H1 (cell line): ENCODE measurements at regions not wholly inside any gene's neighbourhood (a gene's known extent, or its start where the extent isn't known, plus 50 kb on each side); places are given as distances from the start of the nearest gene placed in this dataset.

Source experiments
- CTCF ChIA-PET: fragments of 300-600 bp; sonication (Branson Sonifier 250); formaldehyde crosslinking; loops from one replicate; lab custom pipeline; 2021; ENCODE audit not compliant: partially characterized antibody; lab: Charles Lee
- POLR2A ChIA-PET: fragments of 300-600 bp; sonication (Branson Sonifier 250); formaldehyde crosslinking; loops from one replicate; lab custom pipeline; 2021; ENCODE audit warnings: inconsistent platforms; ENCODE audit not compliant: partially characterized antibody; lab: Charles Lee
- DNase-seq, 2 experiments: peaks; one replicate each; pipeline versions ENCODE4 v3.0.0 to v3.0.0-alpha.2; 2010 to 2022; ENCODE audit warnings: low spot score in 2 of 2, low read depth in 1 of 2, mixed read lengths in 1 of 2
- FAIRE-seq: peaks from 2 replicates; lab custom pipeline; 2011; peaks lifted over from hg19 to GRCh38; lab: Jason Lieb, UNC
- H2AFZ ChIP-seq: 2 replicates; pipeline ENCODE4 v1.8.1; 2012; ENCODE audit warnings: low read length, inconsistent platforms
- H2AK5ac ChIP-seq: 2 replicates; pipeline ENCODE4 v1.6.1; 2013; ENCODE audit warnings: low read depth, low read length
- H2BK120ac ChIP-seq: replicated peaks from 2 replicates; pipeline ENCODE3; 2013; ENCODE audit warnings: low read depth, low read length, inconsistent platforms
- H2BK12ac ChIP-seq: 2 replicates; pipeline ENCODE4 v1.6.1; 2013; ENCODE audit warnings: low read depth, low read length
- H2BK15ac ChIP-seq: 2 replicates; pipeline ENCODE4 v1.6.1; 2013; ENCODE audit warnings: low read length
- H2BK20ac ChIP-seq: 2 replicates; pipeline ENCODE4 v1.6.1; 2013; ENCODE audit warnings: low read length
- H2BK5ac ChIP-seq: 2 replicates; pipeline ENCODE4 v1.6.1; 2013; ENCODE audit warnings: low read depth, low read length
- H3K14ac ChIP-seq: 2 replicates; pipeline ENCODE4 v1.6.1; 2013; ENCODE audit warnings: inconsistent platforms; ENCODE audit not compliant: insufficient read length
- H3K18ac ChIP-seq: 2 replicates; pipeline ENCODE4 v1.6.1; 2013; ENCODE audit warnings: low read length; ENCODE audit errors: extremely low read depth
- H3K23ac ChIP-seq: 2 replicates; pipeline ENCODE4 v1.6.1; 2013; ENCODE audit warnings: inconsistent platforms; ENCODE audit not compliant: insufficient read length
- H3K23me2 ChIP-seq: 2 replicates; pipeline ENCODE4 v1.6.1; 2013; ENCODE audit warnings: low read depth, low read length
- H3K27ac ChIP-seq: 2 replicates; pipeline ENCODE4 v1.6.1; 2011; ENCODE audit warnings: low read depth, low read length, inconsistent platforms
- H3K27me3 ChIP-seq, 4 experiments: replicated peaks in 1 of 4; 1 replicate in 1 of 4; 2 replicates in 3 of 4; pipeline versions ENCODE4 v1.6.1 to v1.8.1; 2011 to 2013; ENCODE audit warnings: low read length in 3 of 4, mild to moderate bottlenecking in 3 of 4, inconsistent platforms in 2 of 4, mixed read lengths in 2 of 4, moderate library complexity in 1 of 4; ENCODE audit not compliant: control insufficient read depth in 3 of 4, insufficient read depth in 3 of 4; ENCODE audit errors: extremely low read depth in 1 of 4
- H3K36me3 ChIP-seq, 4 experiments: 2 replicates each; pipeline versions ENCODE4 v1.6.1 to v1.8.1; 2011 to 2013; ENCODE audit warnings: mild to moderate bottlenecking in 4 of 4, low read length in 3 of 4, moderate library complexity in 2 of 4, control low read depth in 1 of 4, inconsistent platforms in 1 of 4; ENCODE audit not compliant: insufficient read depth in 4 of 4, control insufficient read depth in 2 of 4
- H3K4ac ChIP-seq: replicated peaks from 2 replicates; pipeline ENCODE3; 2013; ENCODE audit warnings: low read length, low read depth, mixed read lengths, inconsistent platforms; ENCODE audit not compliant: insufficient read length
- H3K4me1 ChIP-seq, 4 experiments: replicated peaks in 1 of 4; 1 replicate in 1 of 4; 2 replicates in 3 of 4; pipeline versions ENCODE4 v1.6.1 to v1.8.1; 2011 to 2013; ENCODE audit warnings: low read length in 3 of 4, inconsistent platforms in 2 of 4, mixed read lengths in 1 of 4; ENCODE audit not compliant: insufficient read depth in 4 of 4, control insufficient read depth in 3 of 4
- H3K4me2 ChIP-seq, 2 experiments: 2 replicates each; pipeline versions ENCODE4 v1.6.1 to v1.8.1; 2011 to 2013; ENCODE audit warnings: low read depth in 2 of 2, low read length in 2 of 2, control low read depth in 1 of 2, inconsistent platforms in 1 of 2, mild to moderate bottlenecking in 1 of 2; ENCODE audit not compliant: insufficient read depth in 1 of 2
- H3K4me3 ChIP-seq, 4 experiments: fragments of 200-600, 300-600 bp in 1 of 4; sonication (generic), shearing (Covaris generic), sonication (Bioruptor Twin) in 1 of 4; 2 replicates each; pipeline versions ENCODE4 v1.5.1 to v1.8.1; 2011 to 2016; ENCODE audit warnings: low read length in 4 of 4, low read depth in 3 of 4, control low read depth in 2 of 4, inconsistent platforms in 2 of 4, mild to moderate bottlenecking in 2 of 4, mixed read lengths in 1 of 4, moderate library complexity in 1 of 4; ENCODE audit not compliant: insufficient read depth in 2 of 4; ENCODE audit errors: extremely low read depth in 1 of 4
- H3K56ac ChIP-seq: replicated peaks from 2 replicates; pipeline ENCODE3; 2013; ENCODE audit warnings: low read depth, mild to moderate bottlenecking, mixed read lengths, low read length, inconsistent platforms; ENCODE audit not compliant: insufficient read length
- H3K79me1 ChIP-seq: 2 replicates; pipeline ENCODE4 v1.6.1; 2013; ENCODE audit warnings: low read depth, low read length, control low read depth
- H3K79me2 ChIP-seq, 2 experiments: 2 replicates each; pipeline versions ENCODE4 v1.6.1 to v1.8.1; 2012 to 2013; ENCODE audit warnings: low read length in 2 of 2, mild to moderate bottlenecking in 2 of 2, inconsistent platforms in 1 of 2; ENCODE audit not compliant: insufficient read depth in 2 of 2, control insufficient read depth in 1 of 2
- H3K9ac ChIP-seq, 4 experiments: replicated peaks in 1 of 4; 1 replicate in 1 of 4; 2 replicates in 3 of 4; pipeline versions ENCODE4 v1.6.1 to v1.8.1; 2011 to 2013; ENCODE audit warnings: low read depth in 3 of 4, low read length in 3 of 4, control low read depth in 2 of 4, mild to moderate bottlenecking in 2 of 4, moderate library complexity in 2 of 4, inconsistent platforms in 1 of 4; ENCODE audit errors: extremely low read depth in 1 of 4
- H3K9me3 ChIP-seq, 2 experiments: 2 replicates each; pipeline versions ENCODE4 v1.6.1 to v1.8.1; 2012 to 2013; ENCODE audit warnings: mild to moderate bottlenecking in 2 of 2, moderate library complexity in 2 of 2, control low read depth in 1 of 2, inconsistent platforms in 1 of 2, low read depth in 1 of 2, low read length in 1 of 2, mixed read lengths in 1 of 2; ENCODE audit not compliant: insufficient read depth in 2 of 2
- H4K20me1 ChIP-seq, 2 experiments: replicated peaks in 1 of 2; 2 replicates each; pipeline versions ENCODE3 to v1.8.1; 2011 to 2013; ENCODE audit warnings: inconsistent platforms in 2 of 2, low read length in 2 of 2, mild to moderate bottlenecking in 1 of 2; ENCODE audit not compliant: insufficient read depth in 2 of 2, control insufficient read depth in 1 of 2
- H4K5ac ChIP-seq: 2 replicates; pipeline ENCODE4 v1.6.1; 2013; ENCODE audit warnings: low read length, low read depth, mixed read lengths, inconsistent platforms; ENCODE audit not compliant: insufficient read length
- H4K8ac ChIP-seq: 2 replicates; pipeline ENCODE4 v1.8.0; 2013; ENCODE audit warnings: mild to moderate bottlenecking, moderate library complexity, low read length, inconsistent platforms; ENCODE audit not compliant: insufficient read depth; ENCODE audit errors: extremely low read depth
- H4K91ac ChIP-seq: replicated peaks from 2 replicates; pipeline ENCODE3; 2013; ENCODE audit warnings: low read length, mixed read lengths, inconsistent platforms; ENCODE audit not compliant: insufficient read length
- BACH1 ChIP-seq: IDR thresholded peaks from 2 replicates; pipeline ENCODE4 v1.6.1; 2012; ENCODE audit warnings: low read length, improper control_type of control experiment
- CREB1 ChIP-seq: IDR thresholded peaks from 2 replicates; pipeline ENCODE4 v1.6.1; 2012; ENCODE audit warnings: inconsistent platforms
- CTCF ChIP-seq, 3 experiments: IDR thresholded peaks; 1 replicate in 2 of 3; 2 replicates in 1 of 3; pipeline versions ENCODE4 v1.5.1 to v1.6.1; 2011; ENCODE audit warnings: low read length in 3 of 3, mild to moderate bottlenecking in 3 of 3, inconsistent platforms in 2 of 3, low read depth in 1 of 3, moderate library complexity in 1 of 3; ENCODE audit not compliant: insufficient read depth in 1 of 3; ENCODE audit errors: control extremely low read depth in 1 of 3
- HDAC2 ChIP-seq, 2 experiments: fragments of 300-600 bp in 1 of 2; sonication (generic) in 1 of 2; IDR thresholded peaks; 2 replicates each; pipeline ENCODE4 v1.6.1; 2011 to 2012; ENCODE audit warnings: low read depth in 2 of 2, low read length in 2 of 2, mild to moderate bottlenecking in 2 of 2, moderate library complexity in 2 of 2, borderline replicate concordance in 1 of 2, inconsistent platforms in 1 of 2
- KDM4A ChIP-seq: IDR thresholded peaks from one replicate; pipeline ENCODE4 v1.7.1; 2012; ENCODE audit warnings: low read depth, mild to moderate bottlenecking, moderate library complexity, low read length, inconsistent platforms; ENCODE audit not compliant: severe bottlenecking
- NRF1 ChIP-seq: IDR thresholded peaks from 2 replicates; pipeline ENCODE4 v1.6.1; 2011; ENCODE audit warnings: mild to moderate bottlenecking, low read depth, low read length, improper control_type of control experiment
- TBP ChIP-seq: IDR thresholded peaks from 2 replicates; pipeline ENCODE4 v1.6.1; 2011; ENCODE audit warnings: low read depth, low read length, improper control_type of control experiment
- WGBS, 2 experiments: shearing (Covaris generic) in 1 of 2; methylation state at CpG; one replicate each; pipeline versions ENCODE4 v1.1.6 to v1.1.7; 2013 to 2015; ENCODE audit warnings: low lambda C conversion rate in 2 of 2, mixed read lengths in 2 of 2, inconsistent platforms in 1 of 2, low coverage in 1 of 2, missing lambda C conversion rate in 1 of 2; ENCODE audit not compliant: insufficient replicate concordance in 2 of 2, insufficient coverage in 1 of 2, insufficient read length in 1 of 2; ENCODE audit errors: extremely low coverage in 1 of 2, missing lambda C conversion rate in 1 of 2; 5-methylcytosine and 5-hydroxymethylcytosine counted together
- TF ChIP-seq, protein P1 (sequence below): IDR thresholded peaks from 2 replicates; pipeline ENCODE4 v1.6.1; 2011; ENCODE audit warnings: low read length, improper control_type of control experiment

GRCh38 chr22:49011769-49012648 lies 815.7 kb downstream of the BRD1 start:
- Histone ChIP-seq H3K4ac (no peak overlapping the region), H2BK12ac (no peak overlapping the region), H2BK5ac (no peak overlapping the region), H4K5ac (no peak overlapping the region), H4K8ac (no peak overlapping the region), H3K27me3 (peaks cover 0 to 4% (median 0%) of the 10 kb centered on the region in 4 experiments; a peak in 1 of 7 replicates), H3K9me3 (no peaks in the 10 kb centered on the region), H4K20me1 (no peaks in the 10 kb centered on the region), H3K18ac (no peak overlapping the region), H2AFZ (no peak overlapping the region; the same call in 1 of the 2 replicates), H3K4me3 (no peak overlapping the region), H3K56ac (no peak overlapping the region), H3K14ac (no peak overlapping the region), H2AK5ac (no peak overlapping the region), H2BK120ac (no peak overlapping the region), H3K9ac (no peak overlapping the region), H3K23ac (no peak overlapping the region), H3K27ac (no peak overlapping the region), H4K91ac (no peak overlapping the region), H3K79me1 (no peaks in the 10 kb centered on the region), H3K4me2 (no peak overlapping the region), H3K23me2 (no peaks in the 10 kb centered on the region), H3K79me2 (no peaks in the 10 kb centered on the region), H3K36me3 (no peaks in the 10 kb centered on the region), H2BK15ac (no peak overlapping the region), H3K4me1 (no peaks in the 10 kb centered on the region; a peak in 1 of 7 replicates), H2BK20ac (no peak overlapping the region)
- 88% methylated on average over 16 of the region's 16 CpGs; no CpG with 5 or more reads in 1 of the 2 experiments for WGBS, 2 experiments
- no peak for FAIRE-seq
- ChIA-PET CTCF (interaction anchor here (1.0 to 1.8 kb wide), 3 partner anchors 35 to 118 kb away, joined by 3 to 6 read pairs (median 4); no protein-coding TSS in a partner anchor), POLR2A (no interaction called here)
- peak in 1 of 2 experiments; percentile 35 for DNase-seq
- TF ChIP-seq CTCF (IDR thresholded peaks at IDR 0.05; ENCODE audit: control extremely low read depth in 1 of 3, insufficient read depth in 1 of 3, low read depth in 1 of 3, low read length in 3 of 3) (no peak), KDM4A (no peak), HDAC2 (IDR thresholded peaks at IDR 0.05; ENCODE audit: borderline replicate concordance in 1 of 2, low read depth in 2 of 2, low read length in 2 of 2) (no peak), BACH1 (no peak), NRF1 (no peak), CREB1 (no peak), TBP (no peak)
- TF ChIP-seq, protein P1, sequence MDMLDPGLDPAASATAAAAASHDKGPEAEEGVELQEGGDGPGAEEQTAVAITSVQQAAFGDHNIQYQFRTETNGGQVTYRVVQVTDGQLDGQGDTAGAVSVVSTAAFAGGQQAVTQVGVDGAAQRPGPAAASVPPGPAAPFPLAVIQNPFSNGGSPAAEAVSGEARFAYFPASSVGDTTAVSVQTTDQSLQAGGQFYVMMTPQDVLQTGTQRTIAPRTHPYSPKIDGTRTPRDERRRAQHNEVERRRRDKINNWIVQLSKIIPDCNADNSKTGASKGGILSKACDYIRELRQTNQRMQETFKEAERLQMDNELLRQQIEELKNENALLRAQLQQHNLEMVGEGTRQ: no peak
